NCI-H2029 treated with DMSO at 0.1 percent for 48 hours (cell line): ENCODE measurements at regions not wholly inside any gene's neighbourhood (a gene's known extent, or its start where the extent isn't known, plus 50 kb on each side); places are given as distances from the start of the nearest gene placed in this dataset.
"Not testable (repeated sequence)": the region's sequence is repeated elsewhere in the genome, so short reads cannot be mapped to it uniquely, and the experiment has no call there.

Source experiments
- DNase-seq: peaks from one replicate; lab custom pipeline; 2025; lab: John Stamatoyannopoulos, UW

DNA sequence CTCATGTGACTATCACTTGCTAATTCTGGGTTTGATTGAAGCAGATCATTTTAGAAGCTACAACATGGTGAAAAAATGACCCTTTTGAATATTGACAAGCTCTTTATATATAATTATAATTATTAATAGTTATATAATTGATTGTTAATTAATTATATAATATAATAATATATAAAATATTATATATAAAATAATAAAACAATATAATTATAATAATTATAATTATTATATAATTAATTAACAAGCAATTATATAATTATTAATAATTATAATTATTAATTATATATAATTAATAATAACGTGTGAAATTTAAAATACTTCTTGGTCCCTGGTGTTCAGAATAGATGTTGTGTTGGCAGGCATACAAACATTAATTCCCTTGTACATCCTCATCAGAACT lies 404.1 kb upstream of the CDH19 start:
- DNase-seq = no peak

GRCh38 chr18:67007085-67007484 lies 403.2 kb upstream of the CDH19 start:
- no peak for DNase-seq

- no peak for DNase-seq
These were observed 397.2 kb upstream of the CDH19 start for GRCh38 chr18:67001052-67001451.

DNA sequence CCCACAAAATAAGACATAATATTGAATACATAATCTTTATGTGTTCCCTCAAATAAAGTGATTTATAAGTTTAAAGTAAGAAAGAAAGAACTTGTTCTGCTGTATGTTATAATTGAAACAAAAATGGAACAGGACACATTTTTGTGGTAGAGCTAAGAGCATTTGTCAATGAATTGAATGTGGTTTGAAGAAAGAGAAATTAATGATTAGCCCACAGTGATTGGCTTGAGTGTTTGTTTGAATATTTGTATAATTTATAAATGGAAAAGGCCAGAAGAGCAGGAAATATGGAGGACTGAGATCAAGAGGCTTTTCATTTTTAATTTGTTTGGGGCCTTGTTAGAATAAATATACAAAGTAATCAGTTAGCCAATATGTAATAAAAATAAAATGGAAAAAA lies 395.1 kb upstream of the CDH19 start:
- DNase-seq = no peak

- no peak for DNase-seq
These were observed 391.4 kb upstream of the CDH19 start for GRCh38 chr18:66995270-66995669.

DNA sequence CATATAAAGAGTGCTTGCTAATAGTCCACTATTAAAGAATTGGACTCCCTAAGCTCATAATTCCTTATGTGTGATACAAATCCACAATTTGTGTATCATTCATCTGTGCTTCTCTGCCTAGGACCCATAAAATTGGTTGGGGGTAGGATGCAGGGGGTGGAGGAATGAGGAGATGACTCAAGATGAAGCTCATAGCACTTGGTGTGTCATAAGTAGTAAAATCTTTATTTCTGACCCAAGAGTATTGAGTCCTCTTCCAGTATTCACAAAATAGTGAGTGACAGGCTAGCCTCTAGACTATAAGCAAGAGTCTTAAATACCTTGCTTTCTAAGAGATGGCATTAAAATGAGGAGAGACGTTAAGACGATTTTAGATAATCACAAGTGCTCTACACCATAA lies 390.9 kb upstream of the CDH19 start:
- DNase-seq = no peak

GRCh38 chr18:66993492-66993891 lies 389.6 kb upstream of the CDH19 start:
- no peak for DNase-seq

DNA sequence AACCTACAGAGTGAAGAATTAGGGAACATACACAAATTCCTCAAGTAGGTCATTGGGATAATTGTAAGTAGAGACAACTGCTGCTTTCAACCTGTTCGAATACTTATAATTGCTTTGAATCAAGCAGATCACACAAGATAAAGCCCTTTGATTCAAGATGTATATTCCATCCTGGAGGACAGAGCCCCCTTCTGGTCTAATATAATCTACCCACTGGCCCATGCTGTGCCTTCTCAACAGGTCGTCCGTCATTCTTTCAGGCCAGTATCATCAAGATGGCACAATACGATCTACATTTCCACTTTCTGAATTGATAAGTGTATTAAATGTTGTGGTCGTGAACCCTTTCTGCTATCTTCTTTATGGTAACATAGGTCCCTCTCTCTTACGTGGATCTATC lies 387.0 kb upstream of the CDH19 start:
- DNase-seq = no peak

DNA sequence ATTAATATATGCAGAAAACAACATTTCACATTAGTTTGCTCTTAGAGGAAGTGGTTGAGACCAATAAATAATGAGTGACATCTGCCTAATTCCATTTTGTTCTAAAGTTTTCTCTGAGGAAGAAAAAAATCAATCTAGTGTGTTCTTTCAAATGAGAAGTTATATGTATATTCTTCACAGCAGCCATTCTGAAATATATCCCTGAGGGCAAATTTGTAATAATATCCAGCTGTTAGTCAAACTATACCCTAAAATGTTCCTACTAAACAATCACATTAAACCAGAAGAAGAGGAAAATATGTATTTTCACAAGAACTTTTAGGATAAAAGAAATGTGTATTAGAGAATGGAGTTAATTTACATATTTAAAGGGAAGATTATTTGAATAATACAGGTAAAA lies 375.1 kb upstream of the CDH19 start:
- DNase-seq = no peak

DNA sequence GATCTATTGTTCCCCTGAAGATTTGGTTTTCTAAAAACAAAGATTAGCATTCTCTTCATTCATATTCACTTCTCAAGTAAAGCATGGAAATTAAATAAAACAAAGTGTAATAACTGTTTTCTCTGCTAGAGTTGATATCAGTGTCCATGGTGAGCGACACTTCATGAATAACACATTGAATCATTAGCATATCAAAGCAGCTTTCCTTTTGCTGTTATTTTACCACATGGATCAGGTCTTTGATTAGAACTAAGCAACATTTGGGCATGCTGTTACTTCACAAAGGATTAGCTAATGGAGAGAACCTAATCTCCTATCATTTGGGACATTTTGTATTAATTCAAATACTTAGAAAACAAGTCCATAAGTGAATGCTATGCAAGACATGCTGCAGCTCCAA lies 368.8 kb upstream of the CDH19 start:
- no peak for DNase-seq

- no peak for DNase-seq
These were observed 368.1 kb upstream of the CDH19 start for GRCh38 chr18:66971960-66972359.

GRCh38 chr18:66966171-66966570 lies 362.3 kb upstream of the CDH19 start:
- DNase-seq = no peak

- no peak for DNase-seq
These were observed 354.4 kb upstream of the CDH19 start for GRCh38 chr18:66958309-66958708.

DNA sequence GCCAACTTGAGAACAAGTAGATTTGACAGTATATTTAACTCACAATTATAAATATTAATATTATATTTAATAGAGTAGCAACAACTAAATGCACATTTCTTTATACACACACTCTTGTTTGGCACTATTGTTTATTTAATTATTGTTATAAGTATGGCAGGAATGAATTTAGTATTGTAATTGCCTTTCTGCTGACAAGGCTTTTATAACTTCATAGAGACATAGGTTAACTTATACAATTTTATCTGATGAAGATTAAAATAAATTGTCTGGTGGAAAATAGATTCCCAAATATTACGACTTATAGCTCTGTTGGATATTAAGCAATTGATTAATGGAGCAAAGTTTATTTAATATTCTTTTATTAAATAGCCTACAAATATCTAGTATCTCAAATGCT lies 347.9 kb upstream of the CDH19 start:
- DNase-seq = no peak

DNA sequence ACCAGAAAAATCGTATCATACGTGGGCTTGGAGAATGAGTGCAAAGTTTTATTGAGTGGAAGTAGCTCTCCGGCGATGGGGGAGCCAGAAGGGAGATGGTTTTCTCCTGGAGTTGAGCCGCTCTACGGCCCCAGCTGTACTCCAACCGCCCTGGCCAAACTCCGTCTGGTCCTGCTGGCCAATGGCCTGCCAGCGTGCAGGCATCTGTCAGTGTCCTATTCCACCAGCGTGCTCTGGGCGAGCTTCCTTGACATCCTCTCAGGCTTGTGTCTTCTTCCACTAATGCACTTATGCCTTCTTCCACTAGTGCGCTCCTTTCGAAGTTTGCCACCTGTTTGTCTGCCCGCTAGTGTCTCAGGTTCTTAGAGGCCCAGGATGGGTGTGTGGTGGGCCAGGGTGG lies 345.5 kb upstream of the CDH19 start:
- DNase-seq = no peak

DNA sequence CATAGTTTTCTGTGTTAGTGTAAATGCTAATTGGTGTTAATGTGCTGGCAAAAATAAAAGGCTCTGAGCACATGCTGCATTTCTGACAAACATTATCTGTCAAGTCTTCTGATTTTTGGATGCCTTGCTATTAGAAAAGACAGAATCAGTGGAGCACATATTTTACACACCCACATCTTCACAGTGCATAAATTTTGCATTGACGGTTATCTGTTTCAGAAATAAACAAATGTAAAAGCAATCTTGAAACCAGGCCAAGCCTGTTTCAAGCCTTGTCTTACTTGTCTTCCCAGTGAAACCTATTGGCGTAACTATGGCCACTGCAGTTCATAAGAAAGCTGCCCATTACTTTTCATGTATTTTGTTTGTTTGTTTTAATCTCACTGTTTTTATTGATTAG lies 333.7 kb upstream of the CDH19 start:
- DNase-seq = no peak

GRCh38 chr18:66931010-66931409 lies 327.1 kb upstream of the CDH19 start:
- DNase-seq = no peak

GRCh38 chr18:66916834-66917233 lies 312.9 kb upstream of the CDH19 start:
- DNase-seq = no peak

DNA sequence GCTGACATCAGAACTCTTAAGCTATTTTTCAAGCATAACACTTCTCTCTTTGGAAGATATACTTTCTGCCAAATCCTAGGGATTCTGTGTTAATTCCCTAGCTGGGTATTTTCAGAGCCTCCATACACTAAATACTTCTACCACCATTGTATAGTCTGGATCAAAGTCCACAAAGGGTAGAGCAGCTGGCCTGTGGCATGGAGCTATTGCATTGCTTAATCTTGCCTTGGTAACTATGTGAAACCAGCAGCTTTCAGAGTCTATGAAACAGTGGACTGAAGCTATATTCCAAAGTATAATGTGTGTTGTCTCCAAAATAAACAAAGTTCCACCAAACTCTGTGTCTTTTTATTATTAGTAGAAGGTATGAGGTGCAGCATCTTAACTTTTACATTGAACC lies 296.9 kb upstream of the CDH19 start:
- DNase-seq = no peak

GRCh38 chr18:66895631-66896030 lies 291.7 kb upstream of the CDH19 start:
- DNase-seq = no peak

GRCh38 chr18:66894851-66895250 lies 291.0 kb upstream of the CDH19 start:
- no peak for DNase-seq

DNA sequence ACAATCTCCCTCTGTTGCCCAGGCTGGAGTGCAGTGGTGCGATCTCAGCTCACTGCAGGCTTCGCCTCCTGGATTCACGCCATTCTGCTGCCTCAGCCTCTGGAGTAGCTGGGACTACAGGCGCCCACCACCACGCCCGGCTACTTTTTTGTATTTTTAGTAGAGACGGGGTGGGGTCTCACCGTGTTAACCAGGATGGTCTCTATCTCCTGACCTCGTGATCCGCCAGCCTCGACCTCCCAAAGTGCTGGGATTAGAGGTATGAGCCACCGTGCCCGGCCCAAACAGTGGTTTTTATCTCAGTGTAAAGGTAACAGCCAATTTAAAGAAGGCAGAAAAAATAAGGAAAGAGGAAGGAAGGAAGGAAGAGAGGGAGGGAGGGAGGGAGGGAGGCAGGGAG lies 288.5 kb upstream of the CDH19 start:
- not testable (repeated sequence) for DNase-seq

- no peak for DNase-seq
These were observed 271.1 kb upstream of the CDH19 start for GRCh38 chr18:66874812-66875474.

- no peak for DNase-seq
These were observed 270.5 kb upstream of the CDH19 start for GRCh38 chr18:66874375-66874774.

DNA sequence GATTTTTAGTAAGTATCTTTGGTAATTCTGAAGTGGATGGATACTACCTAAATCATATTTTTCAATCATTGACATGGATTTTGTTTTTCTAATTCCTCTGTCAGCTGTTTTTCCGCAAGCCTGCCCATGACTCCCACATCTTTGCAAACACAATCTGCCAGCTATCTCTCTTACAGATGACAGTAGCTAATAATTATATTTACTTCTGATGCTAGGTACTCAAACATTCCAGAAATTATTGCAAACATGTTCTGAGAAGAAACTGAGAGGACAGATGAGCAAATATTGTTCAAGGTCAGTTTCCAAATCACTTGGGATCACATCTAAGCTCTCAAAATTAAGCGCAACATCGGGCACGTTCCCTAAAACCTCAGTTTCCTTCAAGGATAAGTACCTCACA lies 270.0 kb upstream of the CDH19 start:
- DNase-seq = no peak
